Effector CD4-positive, alpha-beta T cell (primary cell): ENCODE measurements at regions not wholly inside any gene's neighbourhood (a gene's known extent, or its start where the extent isn't known, plus 50 kb on each side); places are given as distances from the start of the nearest gene placed in this dataset.

Experiments
- DNase-seq: peaks from one replicate; pipeline ENCODE4 v3.0.0-alpha.2; 2020

- no peak for DNase-seq
Measured at GRCh38 chr10:3222626-3223025, 50.0 kb upstream of the PITRM1 start.
